Heart left ventricle (tissue), 16 donors: ENCODE measurements at regions not wholly inside any gene's neighbourhood (a gene's known extent, or its start where the extent isn't known, plus 50 kb on each side); places are given as distances from the start of the nearest gene placed in this dataset.

Experiments
- ATAC-seq, 4 donors: fragments of 200-7000 bp; cut with Tn5 transposase; one replicate each; pipeline ENCODE4 v1.9.1; 2020 to 2022; ENCODE audit warnings: moderate library complexity in 4 of 4, mild to moderate bottlenecking in 3 of 4, moderate number of reproducible peaks in 1 of 4
- DNase-seq, 5 donors: peaks; one replicate each; pipeline ENCODE4 v3.0.0-alpha.2; 2020
- H3K27ac ChIP-seq, 12 donors: fragments of 200-600 bp; sonication (generic) in 4 of 12; one replicate each; pipeline versions ENCODE4 v1.5.0 to v1.8.0; 2016 to 2022; ENCODE audit warnings: mild to moderate bottlenecking in 2 of 12
- H3K27me3 ChIP-seq, 9 donors: fragments of 200-600 bp; sonication (generic) in 2 of 9; one replicate each; pipeline versions ENCODE4 v1.5.1 to v1.8.0; 2016 to 2022; ENCODE audit warnings: mild to moderate bottlenecking in 3 of 9
- H3K36me3 ChIP-seq, 9 donors: fragments of 200-600 bp; sonication (generic) in 2 of 9; one replicate each; pipeline versions ENCODE4 v1.5.0 to v1.8.0; 2018 to 2022; ENCODE audit warnings: mild to moderate bottlenecking in 2 of 9
- H3K4me1 ChIP-seq, 12 donors: fragments of 200-600 bp; sonication (generic) in 4 of 12; one replicate each; pipeline versions ENCODE4 v1.5.0 to v1.8.0; 2016 to 2022; ENCODE audit warnings: mild to moderate bottlenecking in 3 of 12
- H3K4me3 ChIP-seq, 12 donors: fragments of 200-600 bp; sonication (generic) in 4 of 12; one replicate each; pipeline versions ENCODE4 v1.5.0 to v1.8.0; 2017 to 2022; ENCODE audit warnings: mild to moderate bottlenecking in 9 of 12, moderate library complexity in 4 of 12
- H3K9me3 ChIP-seq, 12 donors: fragments of 200-600 bp; sonication (generic) in 4 of 12; one replicate each; pipeline versions ENCODE4 v1.5.0 to v1.8.0; 2016 to 2022; ENCODE audit warnings: mild to moderate bottlenecking in 1 of 12
- POLR2A ChIP-seq, 2 donors: fragments of 450-650 bp; IDR thresholded peaks; one replicate each; pipeline ENCODE4 v1.6.1; 2017; ENCODE audit warnings: antibody characterized with exemption in 2 of 2, mild to moderate bottlenecking in 2 of 2, moderate library complexity in 2 of 2
- WGBS, 4 donors: extraction: QIAGEN DNeasy Blood & Tissue Kit in 2 of 4; methylation state at CpG; one replicate each; pipeline versions ENCODE4 v1.1.5 to v1.1.7; 2013 to 2018; 5-methylcytosine and 5-hydroxymethylcytosine counted together
- intact Hi-C, 10 donors: fragments of 100-400 bp; cut with DNase I; formaldehyde crosslinking; loops; one replicate each; pipeline versions ENCODE4 v1.11.1 to v1.14.2; 2022
- TF ChIP-seq, protein P1 (sequence below), 12 donors: fragments of 200-600 bp; sonication (generic) in 4 of 12; IDR thresholded peaks; one replicate each; pipeline versions ENCODE4 v1.5.0 to v1.8.0; 2018 to 2022; ENCODE audit warnings: antibody characterized with exemption in 12 of 12, mild to moderate bottlenecking in 5 of 12
- donor health status: ischemic (EF 13 %, LVEDD 7.1; RV severe dilation, severe dysfunction).
- donor health status: healthy with polysubstance abuse.
- donor health status: DM: no; HTN: yes; CAD: no.
- donor health status: DM: no; HTN: no; CAD: no.
- donor health status: ischemic (EF 25% LVEDD 6.9; RV normal size, moderate dysfunction).
- donor health status: ischemic (EF 25% LVEDD 5.7; RV mildly dilated, moderate dysfunction).
- donor health status: healthy.
- donor health status: DM: yes; HTN: yes; CAD: no.
- donor health status: ischemic (EF 35%, LVEDD 5.7; RV mildly dilated, moderate dysfunction).
- donor health status: nonischemic (EF 11% LVEDD 7.7; RV severe dilation, severe dysfunction).
- donor health status: DM: yes; HTN: yes; CAD: no.
- donor health status: PGD.
- donor health status: ischemic (EF 29% LVEDD 5.4; RV normal size, mild dysfunction).
- donor health status: nonischemic (EF 23%, LVEDD 6.1; RV moderate dilation, normal function).

DNA sequence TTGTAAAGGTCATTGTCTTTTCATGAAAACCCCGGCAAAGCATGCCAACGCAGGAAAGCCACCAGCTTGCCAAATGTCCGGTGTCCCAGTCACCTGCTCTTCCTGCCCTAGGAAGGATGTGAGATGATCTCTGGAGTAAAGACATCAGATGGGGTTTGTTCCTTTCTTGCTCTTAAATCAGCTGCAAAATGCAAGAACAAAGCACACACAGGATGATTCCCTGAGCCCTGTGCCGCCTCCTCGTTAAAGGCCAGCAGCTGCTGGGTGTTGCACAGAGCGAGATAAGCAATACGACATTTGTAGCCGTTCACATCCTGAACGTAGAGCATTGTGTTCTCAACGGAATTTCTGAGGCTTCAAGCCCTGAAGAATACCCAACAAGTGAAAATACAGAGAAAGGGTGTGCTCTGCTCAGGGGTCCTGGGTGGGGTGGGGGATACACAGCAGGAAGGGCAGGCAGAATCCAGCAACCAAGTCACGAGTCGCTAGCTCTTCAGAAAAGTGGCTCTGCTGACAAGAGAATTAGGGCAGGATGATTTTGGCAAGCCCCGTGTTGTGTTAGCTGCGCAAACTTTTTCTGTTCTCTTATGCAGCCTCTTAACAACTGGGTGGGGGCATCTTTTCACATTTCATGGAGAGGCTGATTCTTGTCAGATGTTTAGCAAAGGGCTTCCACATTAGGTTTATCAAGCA is 229.2 kb upstream of the MAP3K1 start:
- 6 to 18% (median 14%) methylated on average over 14 of the region's 14 CpGs for WGBS, 4 donors
- H3K36me3 ChIP-seq: no peaks in the 10 kb centered on the region
- no peaks in the 10 kb centered on the region for H3K27me3 ChIP-seq
- intact Hi-C loops: loop anchor here in 4 of 10 donors (2.0 to 10.0 kb wide), 5 partner anchors 35 to 311 kb away; partner anchors contain the start of gene MAP3K1 (in 1 of the 4)
- peaks cover 4 to 48% (median 39%) of the 10 kb centered on the region in 12 donors for H3K4me1 ChIP-seq
- ATAC-seq (peak; percentile 69 to 90 (median 88)), DNase-seq (peak in 4 of 5 donors; percentile 58 to 78 (median 66))
- TF ChIP-seq, protein P1, sequence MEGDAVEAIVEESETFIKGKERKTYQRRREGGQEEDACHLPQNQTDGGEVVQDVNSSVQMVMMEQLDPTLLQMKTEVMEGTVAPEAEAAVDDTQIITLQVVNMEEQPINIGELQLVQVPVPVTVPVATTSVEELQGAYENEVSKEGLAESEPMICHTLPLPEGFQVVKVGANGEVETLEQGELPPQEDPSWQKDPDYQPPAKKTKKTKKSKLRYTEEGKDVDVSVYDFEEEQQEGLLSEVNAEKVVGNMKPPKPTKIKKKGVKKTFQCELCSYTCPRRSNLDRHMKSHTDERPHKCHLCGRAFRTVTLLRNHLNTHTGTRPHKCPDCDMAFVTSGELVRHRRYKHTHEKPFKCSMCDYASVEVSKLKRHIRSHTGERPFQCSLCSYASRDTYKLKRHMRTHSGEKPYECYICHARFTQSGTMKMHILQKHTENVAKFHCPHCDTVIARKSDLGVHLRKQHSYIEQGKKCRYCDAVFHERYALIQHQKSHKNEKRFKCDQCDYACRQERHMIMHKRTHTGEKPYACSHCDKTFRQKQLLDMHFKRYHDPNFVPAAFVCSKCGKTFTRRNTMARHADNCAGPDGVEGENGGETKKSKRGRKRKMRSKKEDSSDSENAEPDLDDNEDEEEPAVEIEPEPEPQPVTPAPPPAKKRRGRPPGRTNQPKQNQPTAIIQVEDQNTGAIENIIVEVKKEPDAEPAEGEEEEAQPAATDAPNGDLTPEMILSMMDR (IDR thresholded peaks at IDR 0.05): no peak
- TF ChIP-seq POLR2A (IDR thresholded peaks at IDR 0.05): no peak
- H3K4me3 ChIP-seq: peak overlapping the region in 9 of 12 donors; percentile 6 to 45 (median 25)
- H3K27ac ChIP-seq: peak overlapping the region; percentile 46 to 82 (median 69)
- H3K9me3 ChIP-seq: peaks cover 0 to 10% (median 2%) of the 10 kb centered on the region in 12 donors

DNA sequence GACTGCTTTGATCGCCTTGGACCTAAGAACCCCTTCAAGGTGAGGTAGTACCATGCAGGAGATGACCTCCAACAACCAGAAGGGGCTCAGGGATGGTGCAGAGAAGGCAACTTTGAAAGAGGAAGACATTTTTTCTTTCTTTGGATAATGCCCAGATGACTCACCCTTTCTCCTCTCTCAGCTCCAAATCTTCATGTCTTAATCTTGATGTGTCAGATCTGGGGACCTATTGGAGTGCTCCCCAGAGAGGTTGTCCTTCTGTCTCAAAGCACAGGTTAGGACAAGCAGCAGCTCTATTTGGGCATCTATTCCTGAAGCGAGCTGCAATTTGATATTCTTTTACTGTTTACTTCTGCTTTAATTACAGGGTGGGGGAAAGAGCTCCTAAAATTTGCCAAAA is 229.9 kb upstream of the MAP3K1 start:
- no peak for TF ChIP-seq POLR2A (IDR thresholded peaks at IDR 0.05)
- TF ChIP-seq, protein P1 (IDR thresholded peaks at IDR 0.05): no peak
- Histone ChIP-seq H3K36me3 (no peaks in the 10 kb centered on the region), H3K27me3 (no peaks in the 10 kb centered on the region), H3K27ac (peak overlapping the region; percentile 46 to 82 (median 69)), H3K4me3 (peak overlapping the region in 3 of 12 donors; percentile 18 to 27 (median 25)), H3K4me1 (peaks cover 4 to 48% (median 39%) of the 10 kb centered on the region in 12 donors), H3K9me3 (peaks cover 0 to 10% (median 2%) of the 10 kb centered on the region in 12 donors)
- peak in 1 of 4 donors; percentile 28 for ATAC-seq
- intact Hi-C loops: loop anchor here in 4 of 10 donors (2.0 to 10.0 kb wide), 4 partner anchors 35 to 311 kb away; no protein-coding TSS in a partner anchor
- WGBS, 4 donors: 68 to 85% (median 82%) methylated on average over 2 of the region's 2 CpGs
- no peak for DNase-seq

DNA sequence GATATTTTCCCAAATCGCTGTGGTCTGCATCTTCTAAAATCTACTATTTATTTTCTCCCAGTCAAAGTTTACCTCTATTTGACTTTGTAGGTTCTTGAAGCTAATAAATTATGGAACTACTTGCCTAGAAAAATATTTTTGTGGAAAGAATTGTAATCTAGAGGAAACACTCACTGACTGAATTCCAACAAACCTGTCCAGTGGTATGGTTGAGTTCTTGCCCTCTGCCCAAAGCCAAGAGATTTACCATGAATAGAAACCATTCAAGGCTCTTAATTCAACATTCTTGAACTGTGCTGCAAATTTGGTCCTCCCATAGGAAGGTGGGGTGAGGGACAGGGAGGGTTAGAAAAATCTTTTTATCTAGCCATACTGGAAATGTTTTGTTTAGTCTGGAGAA is 233.9 kb upstream of the MAP3K1 start:
- intact Hi-C loops: loop anchor here in 1 of 10 donors (10.0 kb wide), 1 partner anchor 307 kb away; no protein-coding TSS in a partner anchor
- H3K4me1 ChIP-seq: peaks cover 4 to 15% (median 13%) of the 10 kb centered on the region in 12 donors
- no peaks in the 10 kb centered on the region for H3K27me3 ChIP-seq
- H3K9me3 ChIP-seq: peaks cover 0 to 10% (median 2%) of the 10 kb centered on the region in 12 donors
- DNase-seq: no peak
- H3K36me3 ChIP-seq: no peaks in the 10 kb centered on the region
- ATAC-seq: no peak
- no peak overlapping the region for H3K27ac ChIP-seq
- H3K4me3 ChIP-seq: no peak overlapping the region
- 87 to 97% (median 96%) methylated on average over 1 of the region's 1 CpG for WGBS, 4 donors
- no peak for TF ChIP-seq POLR2A (IDR thresholded peaks at IDR 0.05)
- TF ChIP-seq, protein P1 (IDR thresholded peaks at IDR 0.05): no peak

DNA sequence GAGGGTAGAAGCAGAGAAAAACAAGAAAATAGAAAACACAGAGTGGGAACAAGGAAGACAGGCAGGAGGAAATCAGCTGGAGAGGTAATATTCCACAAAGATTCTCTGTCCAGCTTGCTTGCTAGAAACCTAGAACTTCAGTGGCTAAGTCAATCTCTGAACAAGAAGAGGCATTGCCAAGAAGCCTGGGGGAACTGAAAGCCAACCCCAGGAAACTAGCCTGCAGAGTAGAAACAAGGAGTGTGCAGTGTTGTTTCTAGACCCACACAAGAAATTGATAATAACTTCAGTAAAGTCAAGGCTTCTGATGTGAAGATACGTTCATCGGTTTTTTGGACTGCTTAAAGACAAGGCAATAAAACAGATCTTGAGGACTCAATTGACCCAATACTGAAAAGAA is 234.5 kb upstream of the MAP3K1 start:
- Histone ChIP-seq H3K27me3 (no peaks in the 10 kb centered on the region), H3K4me1 (peaks cover 3 to 9% (median 8%) of the 10 kb centered on the region in 12 donors), H3K4me3 (no peak overlapping the region), H3K36me3 (no peaks in the 10 kb centered on the region), H3K9me3 (peaks cover 0 to 10% (median 2%) of the 10 kb centered on the region in 12 donors), H3K27ac (no peak overlapping the region)
- TF ChIP-seq POLR2A (IDR thresholded peaks at IDR 0.05): no peak
- TF ChIP-seq, protein P1 (IDR thresholded peaks at IDR 0.05): no peak
- ATAC-seq (no peak), DNase-seq (no peak)
- intact Hi-C loops: loop anchor here in 1 of 10 donors (10.0 kb wide), 1 partner anchor 306 kb away; no protein-coding TSS in a partner anchor
- 93 to 96% (median 94%) methylated on average over 2 of the region's 2 CpGs for WGBS, 4 donors
